ENCODE measurements at regions not wholly inside any gene's neighbourhood (a gene's known extent, or its start where the extent isn't known, plus 50 kb on each side); places are given as distances from the start of the nearest gene placed in this dataset.

GRCh38 chr9:107123389-107123788, 159.7 kb upstream of the RAD23B start:
- TF ChIP-seq CTCF (IDR thresholded peaks at IDR 0.05; ENCODE audit: low read depth, low read length): no peak
- in situ Hi-C loops (cut with HindIII; ENCODE audit: low sequenced_read_pairs): no loop called here
- DNase-seq (ENCODE audit: low read depth, low spot score): no peak
- no peak overlapping the region for H3K4me3 ChIP-seq (ENCODE audit: low read depth, low read length)

GRCh38 chr9:107127608-107128007, 155.5 kb upstream of the RAD23B start:
- no peak for DNase-seq (ENCODE audit: low read depth, low spot score)
- TF ChIP-seq CTCF (IDR thresholded peaks at IDR 0.05; ENCODE audit: low read depth, low read length): peak; percentile 5
- in situ Hi-C loops (cut with HindIII; ENCODE audit: low sequenced_read_pairs): no loop called here
- H3K4me3 ChIP-seq (ENCODE audit: low read depth, low read length): no peak overlapping the region

GRCh38 chr9:107131108-107131799, 151.8 kb upstream of the RAD23B start:
- DNase-seq (ENCODE audit: low read depth, low spot score): no peak
- no peak for TF ChIP-seq CTCF (IDR thresholded peaks at IDR 0.05; ENCODE audit: low read depth, low read length)
- no peak overlapping the region for H3K4me3 ChIP-seq (ENCODE audit: low read depth, low read length)
- in situ Hi-C loops (cut with HindIII; ENCODE audit: low sequenced_read_pairs): no loop called here

GRCh38 chr9:107136296-107136695, 146.8 kb upstream of the RAD23B start:
- no peak overlapping the region for H3K4me3 ChIP-seq (ENCODE audit: low read depth, low read length)
- in situ Hi-C loops (cut with HindIII; ENCODE audit: low sequenced_read_pairs): no loop called here
- no peak for TF ChIP-seq CTCF (IDR thresholded peaks at IDR 0.05; ENCODE audit: low read depth, low read length)
- no peak for DNase-seq (ENCODE audit: low read depth, low spot score)

GRCh38 chr9:107137495-107138202, 145.4 kb upstream of the RAD23B start:
- TF ChIP-seq CTCF (IDR thresholded peaks at IDR 0.05; ENCODE audit: low read depth, low read length): peak; percentile 74
- H3K4me3 ChIP-seq (ENCODE audit: low read depth, low read length): no peak overlapping the region
- peak; percentile 31 for DNase-seq (ENCODE audit: low read depth, low spot score)
- in situ Hi-C loops (cut with HindIII; ENCODE audit: low sequenced_read_pairs): no loop called here

GRCh38 chr9:107138261-107138992, 144.7 kb upstream of the RAD23B start:
- DNase-seq (ENCODE audit: low read depth, low spot score): no peak
- H3K4me3 ChIP-seq (ENCODE audit: low read depth, low read length): no peak overlapping the region
- no peak for TF ChIP-seq CTCF (IDR thresholded peaks at IDR 0.05; ENCODE audit: low read depth, low read length)
- in situ Hi-C loops (cut with HindIII; ENCODE audit: low sequenced_read_pairs): no loop called here
